HUES64 (cell line): ENCODE measurements at regions not wholly inside any gene's neighbourhood (a gene's known extent, or its start where the extent isn't known, plus 50 kb on each side); places are given as distances from the start of the nearest gene placed in this dataset.

ENCODE experiments used
- H3K27ac ChIP-seq: 2 replicates; pipeline ENCODE4 v1.7.0; 2013; ENCODE audit warnings: low read depth, low read length, inconsistent platforms
- H3K27me3 ChIP-seq: 2 replicates; pipeline ENCODE4 v1.6.1; 2013; ENCODE audit warnings: mild to moderate bottlenecking, low read length; ENCODE audit not compliant: insufficient read depth
- H3K36me3 ChIP-seq: 2 replicates; pipeline ENCODE4 v1.6.1; 2013; ENCODE audit warnings: mild to moderate bottlenecking, low read length; ENCODE audit not compliant: insufficient read depth
- H3K4me1 ChIP-seq: 2 replicates; pipeline ENCODE4 v1.6.1; 2013; ENCODE audit warnings: mild to moderate bottlenecking, low read length, moderate library complexity; ENCODE audit not compliant: insufficient read depth
- H3K4me3 ChIP-seq: 2 replicates; pipeline ENCODE4 v1.5.1; 2013; ENCODE audit warnings: mild to moderate bottlenecking, low read length, moderate library complexity
- H3K9ac ChIP-seq: 2 replicates; pipeline ENCODE4 v1.6.1; 2013; ENCODE audit warnings: mild to moderate bottlenecking, low read depth, low read length
- H3K9me3 ChIP-seq: 2 replicates; pipeline ENCODE4 v1.6.1; 2013; ENCODE audit warnings: low read depth, low read length; ENCODE audit not compliant: insufficient read depth
- WGBS: fragments of 150-250, 120-280 bp; methylation state at CpG from one replicate; pipeline ENCODE4 v1.1.7; 2013; ENCODE audit warnings: missing lambda C conversion rate; 5-methylcytosine and 5-hydroxymethylcytosine counted together

DNA sequence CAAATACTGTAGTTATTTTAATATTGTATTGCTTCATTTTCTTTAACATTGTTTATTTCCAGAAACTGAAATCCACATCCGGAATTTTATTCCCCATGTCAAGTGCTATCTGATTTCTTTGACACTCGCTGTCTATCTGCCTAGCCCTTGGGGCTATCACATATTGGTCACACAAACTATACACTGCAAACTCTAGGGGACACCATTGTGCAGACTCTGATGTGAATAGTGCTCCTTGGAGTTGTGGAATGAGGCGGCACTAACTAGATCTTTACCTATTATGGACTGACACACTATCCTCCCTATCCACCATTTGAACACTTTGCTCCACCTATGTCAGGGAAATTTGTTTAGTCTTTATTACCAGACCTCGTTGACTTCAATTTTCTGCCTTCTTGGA, 534.5 kb downstream of the GLUD2 start:
- H3K27me3 ChIP-seq = no peaks in the 10 kb centered on the region; the same call in 1 of the 2 replicates
- peaks cover 14% of the 10 kb centered on the region; the same call in 1 of the 2 replicates for H3K4me1 ChIP-seq
- no peak overlapping the region for H3K4me3 ChIP-seq
- H3K9ac ChIP-seq = no peak overlapping the region
- H3K27ac ChIP-seq = no peak overlapping the region
- WGBS = 63% methylated on average over 3 of the region's 4 CpGs
- H3K9me3 ChIP-seq = no peaks in the 10 kb centered on the region
- H3K36me3 ChIP-seq = no peaks in the 10 kb centered on the region

DNA sequence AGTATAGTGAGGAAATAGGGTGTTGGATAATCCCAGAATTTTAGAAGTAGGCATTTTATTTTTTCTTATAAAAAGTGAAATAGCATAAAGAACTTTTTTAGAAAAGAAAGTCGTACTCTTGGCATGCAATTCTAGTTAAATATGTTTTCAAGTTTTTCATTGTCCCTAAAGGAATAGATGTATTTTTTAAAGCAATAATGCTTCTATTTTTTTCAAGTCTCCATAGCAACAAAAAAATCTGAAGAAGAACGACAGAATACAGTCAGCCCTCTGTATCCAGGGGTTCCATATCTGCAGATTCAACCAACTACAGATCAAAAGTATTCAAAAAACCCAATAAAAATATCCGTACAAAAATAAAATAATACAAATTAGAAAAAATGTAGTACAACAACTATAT, 538.2 kb downstream of the GLUD2 start:
- Histone ChIP-seq H3K9me3 (no peaks in the 10 kb centered on the region), H3K27ac (no peak overlapping the region), H3K4me3 (no peak overlapping the region), H3K36me3 (no peaks in the 10 kb centered on the region), H3K4me1 (no peaks in the 10 kb centered on the region), H3K9ac (no peak overlapping the region), H3K27me3 (no peaks in the 10 kb centered on the region)
- WGBS = 89% methylated on average over 1 of the region's 3 CpGs

DNA sequence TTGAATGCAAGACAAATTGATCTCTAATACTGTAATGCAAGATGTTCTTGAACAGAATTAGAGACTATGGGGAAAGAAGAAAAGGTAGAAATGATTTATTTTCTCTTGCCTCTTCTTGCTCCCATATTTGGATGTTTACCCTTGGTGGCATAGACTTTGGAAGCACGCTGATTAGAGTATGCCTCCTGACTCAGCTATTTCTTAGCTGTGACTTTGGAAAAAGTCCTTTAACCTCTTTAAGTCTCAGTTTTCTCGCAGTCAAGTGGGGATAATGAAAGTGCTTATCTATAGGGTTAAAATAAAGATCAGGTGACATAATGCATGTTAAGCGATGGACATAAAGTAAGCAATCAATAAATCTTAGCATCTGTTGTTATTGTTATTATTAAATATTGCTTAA, 545.5 kb downstream of the GLUD2 start:
- Histone ChIP-seq H3K27me3 (no peaks in the 10 kb centered on the region), H3K4me3 (no peak overlapping the region), H3K27ac (no peak overlapping the region), H3K9ac (no peak overlapping the region), H3K9me3 (no peaks in the 10 kb centered on the region), H3K4me1 (no peaks in the 10 kb centered on the region), H3K36me3 (no peaks in the 10 kb centered on the region)
- WGBS = 92% methylated on average over 2 of the region's 3 CpGs

DNA sequence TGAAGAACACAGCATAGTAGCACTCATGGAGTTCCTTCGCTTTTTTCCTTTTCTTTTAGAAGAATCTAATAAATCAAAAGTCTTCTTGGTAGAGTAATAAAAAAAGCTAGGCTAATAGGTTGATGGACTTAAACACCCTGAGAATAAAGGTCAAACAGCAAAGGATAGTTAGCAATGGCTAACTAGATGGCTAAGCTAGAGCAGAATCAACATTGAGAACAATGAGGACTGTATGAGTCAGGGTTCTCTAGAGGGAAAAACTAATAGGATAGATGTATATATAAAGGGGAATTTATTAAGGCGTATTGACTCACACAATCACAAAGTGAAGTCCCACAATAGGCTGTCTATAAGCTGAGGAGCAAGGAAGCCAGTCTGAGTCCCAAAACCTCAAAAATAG, 550.9 kb downstream of the GLUD2 start:
- H3K36me3 ChIP-seq = no peaks in the 10 kb centered on the region
- no CpG with 5 or more reads among the region's 2 CpGs for WGBS
- H3K27me3 ChIP-seq = no peaks in the 10 kb centered on the region
- no peaks in the 10 kb centered on the region for H3K4me1 ChIP-seq
- H3K9ac ChIP-seq = no peak overlapping the region
- H3K4me3 ChIP-seq = no peak overlapping the region
- H3K27ac ChIP-seq = no peak overlapping the region
- no peaks in the 10 kb centered on the region for H3K9me3 ChIP-seq

DNA sequence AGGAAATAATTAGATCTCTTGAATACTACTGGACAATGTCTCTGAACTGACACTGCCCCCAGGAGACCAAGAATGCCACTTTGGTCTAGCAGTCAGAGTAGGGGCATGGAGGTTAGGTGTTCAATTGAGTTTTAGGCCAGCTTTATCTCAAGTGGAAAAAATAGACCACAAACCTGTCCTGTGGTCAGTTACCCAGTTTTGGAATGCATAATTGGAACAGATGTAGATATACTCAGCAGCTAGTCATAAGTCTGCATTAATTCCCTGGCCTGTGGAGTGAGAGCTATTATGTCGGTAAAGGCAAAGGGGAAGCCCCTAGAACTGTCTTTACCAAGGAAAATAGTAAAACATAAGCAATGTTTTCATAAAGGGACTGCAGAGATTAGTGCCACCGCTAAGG, 587.7 kb downstream of the GLUD2 start:
- peaks cover 5% of the 10 kb centered on the region; the same call in 1 of the 2 replicates for H3K4me1 ChIP-seq
- H3K36me3 ChIP-seq = no peaks in the 10 kb centered on the region
- WGBS = 83% methylated on average over 1 of the region's 2 CpGs
- H3K9ac ChIP-seq = no peak overlapping the region
- H3K4me3 ChIP-seq = no peak overlapping the region
- H3K27me3 ChIP-seq = no peaks in the 10 kb centered on the region
- H3K27ac ChIP-seq = no peak overlapping the region
- H3K9me3 ChIP-seq = no peaks in the 10 kb centered on the region

DNA sequence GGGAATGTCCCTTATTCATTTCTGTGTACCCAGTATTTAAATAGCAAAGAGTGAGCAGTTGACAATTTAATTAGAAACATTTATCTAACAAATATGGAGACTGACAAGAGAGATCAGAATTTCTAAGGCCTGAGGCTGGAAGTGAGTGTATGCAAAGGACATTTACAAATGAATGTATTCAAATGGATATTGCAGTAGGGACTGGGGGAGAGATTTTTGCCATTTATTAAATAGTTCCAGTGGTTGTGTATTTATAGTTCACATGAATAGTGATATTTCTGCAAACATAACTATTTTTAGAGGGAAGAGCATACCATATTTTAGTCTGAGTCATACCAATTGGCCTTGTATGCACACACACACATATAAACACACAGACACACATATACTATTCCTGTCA, 592.4 kb downstream of the GLUD2 start:
- peaks cover 5% of the 10 kb centered on the region; the same call in 1 of the 2 replicates for H3K4me1 ChIP-seq
- H3K27ac ChIP-seq = no peak overlapping the region
- no peaks in the 10 kb centered on the region for H3K9me3 ChIP-seq
- H3K9ac ChIP-seq = no peak overlapping the region
- H3K36me3 ChIP-seq = no peaks in the 10 kb centered on the region
- H3K27me3 ChIP-seq = no peaks in the 10 kb centered on the region
- no peak overlapping the region for H3K4me3 ChIP-seq

DNA sequence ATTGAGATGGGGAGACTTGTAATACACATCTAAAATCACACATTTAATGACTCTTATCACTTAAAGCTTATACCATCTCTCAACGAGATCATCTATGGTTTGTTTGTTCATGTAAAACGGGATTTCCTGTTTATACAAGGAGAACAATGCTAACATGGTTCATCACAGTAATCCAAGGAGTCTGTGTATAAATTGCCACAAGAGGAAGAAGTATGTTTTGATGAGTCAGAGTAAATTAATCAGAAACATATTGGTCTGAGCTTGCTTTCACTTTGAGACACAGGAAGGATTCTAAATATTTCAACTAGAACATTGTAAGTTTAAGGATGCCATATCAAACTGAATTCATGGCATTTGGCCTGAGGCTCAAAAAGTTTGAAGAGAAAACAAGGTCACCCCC, 594.1 kb downstream of the GLUD2 start:
- H3K27me3 ChIP-seq = no peaks in the 10 kb centered on the region
- WGBS = no CpG with 5 or more reads among the region's 2 CpGs
- H3K27ac ChIP-seq = no peak overlapping the region
- no peaks in the 10 kb centered on the region for H3K9me3 ChIP-seq
- H3K36me3 ChIP-seq = no peaks in the 10 kb centered on the region
- no peak overlapping the region for H3K9ac ChIP-seq
- H3K4me3 ChIP-seq = no peak overlapping the region
- H3K4me1 ChIP-seq = peaks cover 5% of the 10 kb centered on the region; the same call in 1 of the 2 replicates

DNA sequence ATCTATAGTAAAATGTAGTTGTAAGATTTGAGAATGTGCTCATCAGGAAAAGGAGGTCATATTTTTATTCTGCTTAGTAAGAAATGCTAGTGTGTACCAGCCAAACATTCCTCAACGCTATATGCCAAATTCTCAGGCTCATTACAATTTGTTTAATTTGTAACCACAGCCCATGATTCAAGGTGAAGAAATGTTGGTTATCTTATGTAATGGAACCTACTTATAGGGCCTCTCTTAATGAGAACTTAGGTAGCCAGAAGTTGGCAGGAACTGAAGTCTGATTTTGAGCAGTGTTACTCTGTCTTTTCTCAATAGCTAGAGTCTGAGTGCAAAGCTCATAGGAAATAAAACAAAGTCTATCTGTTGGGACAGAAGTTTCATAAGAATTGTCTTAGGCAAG, 595.0 kb downstream of the GLUD2 start:
- WGBS = no CpG with 5 or more reads among the region's 1 CpG
- Histone ChIP-seq H3K4me3 (no peak overlapping the region), H3K36me3 (no peaks in the 10 kb centered on the region), H3K4me1 (peaks cover 5% of the 10 kb centered on the region; the same call in 1 of the 2 replicates), H3K27me3 (no peaks in the 10 kb centered on the region), H3K9ac (no peak overlapping the region), H3K9me3 (no peaks in the 10 kb centered on the region), H3K27ac (no peak overlapping the region)

DNA sequence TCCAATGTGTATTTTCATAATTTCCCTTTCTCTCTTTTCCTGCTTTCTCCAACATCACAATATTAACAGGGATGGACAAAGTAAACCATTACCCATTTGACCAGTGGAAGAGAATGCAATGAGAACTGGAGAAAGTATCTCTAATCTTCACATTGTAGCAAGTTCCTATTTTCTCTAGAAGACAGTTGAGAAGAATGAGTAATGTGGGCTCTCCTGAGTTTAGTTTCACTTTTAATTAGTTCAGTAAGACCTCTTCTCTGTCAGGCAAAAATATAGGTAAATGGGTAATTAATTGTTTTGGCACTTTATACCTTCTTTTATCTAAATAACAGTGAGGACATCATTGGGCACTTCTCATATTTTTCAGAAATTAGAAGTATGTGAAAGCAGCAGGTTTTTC, 602.0 kb downstream of the GLUD2 start:
- H3K36me3 ChIP-seq = no peaks in the 10 kb centered on the region
- H3K9me3 ChIP-seq = no peaks in the 10 kb centered on the region
- H3K27ac ChIP-seq = no peak overlapping the region
- no peaks in the 10 kb centered on the region for H3K4me1 ChIP-seq
- no peak overlapping the region for H3K9ac ChIP-seq
- H3K27me3 ChIP-seq = no peaks in the 10 kb centered on the region
- no peak overlapping the region for H3K4me3 ChIP-seq

DNA sequence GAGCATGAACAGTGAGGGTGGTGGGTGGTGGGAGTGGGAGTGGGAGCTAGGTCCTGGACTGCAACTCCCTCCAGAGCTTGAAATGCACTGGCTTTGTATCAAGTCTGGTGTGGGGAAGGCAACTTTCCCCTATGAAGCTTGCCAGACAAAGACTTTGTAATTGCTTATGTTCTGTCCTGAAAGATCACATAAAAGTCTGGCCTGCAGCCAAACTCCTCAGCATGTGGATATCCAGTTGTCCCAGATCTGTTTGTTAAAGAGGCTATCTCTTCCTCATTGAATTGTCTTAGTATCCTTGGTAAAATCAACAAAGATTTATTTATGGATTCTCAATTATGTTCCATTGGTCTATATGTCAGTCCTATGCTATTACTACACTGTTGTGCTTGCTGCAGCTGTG, 607.9 kb downstream of the GLUD2 start:
- Histone ChIP-seq H3K36me3 (no peaks in the 10 kb centered on the region), H3K9me3 (no peaks in the 10 kb centered on the region), H3K4me1 (no peaks in the 10 kb centered on the region), H3K27ac (no peak overlapping the region), H3K4me3 (no peak overlapping the region), H3K27me3 (no peaks in the 10 kb centered on the region), H3K9ac (no peak overlapping the region)

DNA sequence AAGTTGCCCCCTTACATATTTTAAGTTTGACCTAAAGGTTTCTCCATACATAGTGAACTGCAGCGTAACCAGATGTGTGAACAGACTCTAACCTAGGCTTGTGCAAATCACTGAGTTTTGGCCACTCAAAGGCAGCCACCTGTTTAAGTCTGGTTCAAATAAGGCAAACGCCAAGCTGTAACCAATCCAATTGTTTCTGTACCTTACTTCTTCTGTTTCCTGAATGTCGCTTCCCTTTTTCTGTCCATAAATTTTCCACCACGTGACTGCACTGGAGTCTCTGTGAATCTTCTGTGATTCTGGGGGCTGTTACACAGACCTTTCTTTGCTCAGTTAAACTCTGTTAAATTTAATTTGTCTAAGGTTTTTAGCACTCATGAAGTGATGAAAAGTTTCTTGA, 618.8 kb downstream of the GLUD2 start:
- H3K27me3 ChIP-seq = no peaks in the 10 kb centered on the region
- WGBS = 98% methylated on average over 3 of the region's 4 CpGs
- no peak overlapping the region for H3K9ac ChIP-seq

DNA sequence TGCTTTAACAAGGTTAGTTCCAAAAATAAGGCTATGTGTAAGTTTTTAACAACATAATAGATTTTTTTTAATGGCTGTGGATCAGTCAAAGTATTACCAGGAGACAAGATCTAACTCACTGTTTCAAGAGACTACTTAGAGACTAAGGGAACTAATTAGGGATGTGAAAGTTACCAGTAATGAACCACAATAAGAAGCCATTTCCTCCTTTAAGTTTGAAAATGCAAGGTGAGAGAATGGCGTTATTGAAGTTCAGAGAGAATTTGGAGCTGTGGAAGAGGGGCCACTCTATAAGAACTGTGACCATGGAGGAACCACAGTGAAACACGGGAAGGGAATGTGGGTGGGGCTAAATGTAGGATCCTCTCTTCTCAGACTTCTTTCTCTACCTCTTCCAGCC, 624.2 kb downstream of the GLUD2 start:
- Histone ChIP-seq H3K9ac (no peak overlapping the region), H3K27me3 (no peaks in the 10 kb centered on the region), H3K9me3 (no peaks in the 10 kb centered on the region), H3K4me1 (no peaks in the 10 kb centered on the region), H3K4me3 (no peak overlapping the region), H3K36me3 (no peaks in the 10 kb centered on the region), H3K27ac (no peak overlapping the region)
- WGBS = 100% methylated on average over 1 of the region's 2 CpGs

More for the DNA sequence above, 618.8 kb downstream of the GLUD2 start:
- Histone ChIP-seq H3K36me3 (no peaks in the 10 kb centered on the region), H3K9me3 (no peaks in the 10 kb centered on the region), H3K4me3 (no peak overlapping the region), H3K4me1 (no peaks in the 10 kb centered on the region), H3K27ac (no peak overlapping the region)
